ENCODE measurements at regions not wholly inside any gene's neighbourhood (a gene's known extent, or its start where the extent isn't known, plus 50 kb on each side); places are given as distances from the start of the nearest gene placed in this dataset.

GRCh38 chr2:236738896-236739295, 169.3 kb downstream of the ACKR3 start:
- no peak for DNase-seq (ENCODE audit: low read depth, low spot score)
- H3K27ac ChIP-seq = no peak overlapping the region

GRCh38 chr2:236739663-236740062, 170.0 kb downstream of the ACKR3 start:
- no peak for DNase-seq (ENCODE audit: low read depth, low spot score)
- no peak overlapping the region for H3K27ac ChIP-seq

GRCh38 chr2:236740506-236740905, 170.9 kb downstream of the ACKR3 start:
- DNase-seq (ENCODE audit: low read depth, low spot score) = no peak

GRCh38 chr2:236743039-236743920, 173.7 kb downstream of the ACKR3 start:
- H3K27ac ChIP-seq = no peak overlapping the region
- no peak for DNase-seq (ENCODE audit: low read depth, low spot score)

More at GRCh38 chr2:236740506-236740905, 170.9 kb downstream of the ACKR3 start:
- no peak overlapping the region for H3K27ac ChIP-seq

GRCh38 chr2:236743921-236744280, 174.3 kb downstream of the ACKR3 start:
- no peak for DNase-seq (ENCODE audit: low read depth, low spot score)
- no peak overlapping the region for H3K27ac ChIP-seq

GRCh38 chr2:236744281-236744705, 174.7 kb downstream of the ACKR3 start:
- DNase-seq (ENCODE audit: low read depth, low spot score) = no peak
- peak overlapping the region; percentile 92 for H3K27ac ChIP-seq

- DNase-seq (ENCODE audit: low read depth, low spot score) = no peak
- H3K27ac ChIP-seq = peak overlapping the region; percentile 92
These were observed 175.1 kb downstream of the ACKR3 start for GRCh38 chr2:236744716-236745115.

- peak; percentile 84 for DNase-seq (ENCODE audit: low read depth, low spot score)
- peak overlapping the region; percentile 92 for H3K27ac ChIP-seq
These were observed 176.0 kb downstream of the ACKR3 start for GRCh38 chr2:236745420-236746210.

GRCh38 chr2:236746833-236747232, 177.2 kb downstream of the ACKR3 start:
- DNase-seq (ENCODE audit: low read depth, low spot score) = no peak
- peak overlapping the region; percentile 92 for H3K27ac ChIP-seq

- H3K27ac ChIP-seq = no peak overlapping the region
- no peak for DNase-seq (ENCODE audit: low read depth, low spot score)
These were observed 177.8 kb downstream of the ACKR3 start for GRCh38 chr2:236747426-236747825.

GRCh38 chr2:236747925-236748324, 178.3 kb downstream of the ACKR3 start:
- no peak for DNase-seq (ENCODE audit: low read depth, low spot score)
- peak overlapping the region; percentile 58 for H3K27ac ChIP-seq

GRCh38 chr2:236748385-236748784, 178.8 kb downstream of the ACKR3 start:
- peak overlapping the region; percentile 58 for H3K27ac ChIP-seq
- no peak for DNase-seq (ENCODE audit: low read depth, low spot score)

GRCh38 chr2:236748801-236749200, 179.2 kb downstream of the ACKR3 start:
- peak overlapping the region; percentile 58 for H3K27ac ChIP-seq
- no peak for DNase-seq (ENCODE audit: low read depth, low spot score)

- DNase-seq (ENCODE audit: low read depth, low spot score) = no peak
- peak overlapping the region; percentile 58 for H3K27ac ChIP-seq
These were observed 179.7 kb downstream of the ACKR3 start for GRCh38 chr2:236749346-236749745.

- H3K27ac ChIP-seq = no peak overlapping the region
- no peak for DNase-seq (ENCODE audit: low read depth, low spot score)
These were observed 182.5 kb downstream of the ACKR3 start for GRCh38 chr2:236752096-236752495.

GRCh38 chr2:236753606-236754270, 184.1 kb downstream of the ACKR3 start:
- DNase-seq (ENCODE audit: low read depth, low spot score) = no peak
- no peak overlapping the region for H3K27ac ChIP-seq

- no peak for DNase-seq (ENCODE audit: low read depth, low spot score)
- no peak overlapping the region for H3K27ac ChIP-seq
These were observed 184.8 kb downstream of the ACKR3 start for GRCh38 chr2:236754271-236754944.

- no peak overlapping the region for H3K27ac ChIP-seq
- DNase-seq (ENCODE audit: low read depth, low spot score) = no peak
These were observed 185.7 kb downstream of the ACKR3 start for GRCh38 chr2:236755278-236755840.

- no peak overlapping the region for H3K27ac ChIP-seq
- no peak for DNase-seq (ENCODE audit: low read depth, low spot score)
These were observed 188.8 kb downstream of the ACKR3 start for GRCh38 chr2:236758406-236758805.

GRCh38 chr2:236760246-236760645, 190.6 kb downstream of the ACKR3 start:
- DNase-seq (ENCODE audit: low read depth, low spot score) = no peak

More at GRCh38 chr2:236760246-236760645, 190.6 kb downstream of the ACKR3 start:
- no peak overlapping the region for H3K27ac ChIP-seq

Data from epithelial cell of prostate (primary cell).